Naive thymus-derived CD8-positive, alpha-beta T cell (primary cell): ENCODE measurements at regions not wholly inside any gene's neighbourhood (a gene's known extent, or its start where the extent isn't known, plus 50 kb on each side); places are given as distances from the start of the nearest gene placed in this dataset.

Source experiments
- ATAC-seq, 2 donors: fragments of 150-1000 bp; cut with Tn5 transposase in 1 of 2; sonication (Bioruptor Pico), chemical (Tn5 transposase) in 1 of 2; 1 replicate in 1 of 2; 2 replicates in 1 of 2; pipeline ENCODE4 v1.10.0; 2021; ENCODE audit warnings: mild to moderate bottlenecking in 2 of 2, moderate library complexity in 2 of 2
- POLR2A ChIA-PET: fragments of 350-600 bp; sonication (Branson Sonifier 250); formaldehyde crosslinking; loops from one replicate; lab custom pipeline; 2021; ENCODE audit warnings: antibody characterized with exemption; lab: Charles Lee
- DNase-seq, 10 donors: peaks; one replicate each; pipeline versions ENCODE4 v3.0.0 to v3.0.0-alpha.2; 2020 to 2022
- H3K27ac Mint-ChIP-seq, 10 donors: one replicate each; pipeline ENCODE4 v1.8.0; 2020 to 2022; ENCODE audit warnings: mild to moderate bottlenecking in 10 of 10, mixed read lengths in 10 of 10, moderate library complexity in 4 of 10, inconsistent platforms in 1 of 10
- H3K27me3 Mint-ChIP-seq, 5 donors: one replicate each; pipeline ENCODE4 v1.8.0; 2021 to 2022; ENCODE audit warnings: mixed read lengths in 5 of 5
- H3K36me3 Mint-ChIP-seq, 3 donors: one replicate each; pipeline ENCODE4 v1.8.0; 2020 to 2022; ENCODE audit warnings: mixed read lengths in 3 of 3, mild to moderate bottlenecking in 2 of 3, inconsistent platforms in 1 of 3
- H3K4me1 Mint-ChIP-seq, 4 donors: one replicate each; pipeline ENCODE4 v1.8.0; 2021 to 2022; ENCODE audit warnings: mixed read lengths in 4 of 4
- H3K4me3 Mint-ChIP-seq, 10 donors: one replicate each; pipeline ENCODE4 v1.8.0; 2020 to 2022; ENCODE audit warnings: mild to moderate bottlenecking in 10 of 10, mixed read lengths in 10 of 10, moderate library complexity in 6 of 10, inconsistent platforms in 1 of 10
- H3K9me3 Mint-ChIP-seq, 9 donors: one replicate each; pipeline ENCODE4 v1.8.0; 2020 to 2022; ENCODE audit warnings: mixed read lengths in 9 of 9, mild to moderate bottlenecking in 3 of 9, inconsistent platforms in 1 of 9, moderate library complexity in 1 of 9

- Mint-ChIP-seq H3K27ac (no peak overlapping the region), H3K9me3 (peaks cover 11 to 39% (median 13%) of the 10 kb centered on the region in 9 donors), H3K4me3 (no peak overlapping the region), H3K36me3 (peaks cover 0 to 8% (median 0%) of the 10 kb centered on the region in 3 donors), H3K4me1 (no peaks in the 10 kb centered on the region), H3K27me3 (no peaks in the 10 kb centered on the region)
- POLR2A ChIA-PET, result no interaction called here
- DNase-seq (no peak), ATAC-seq (no peak)
Observed at GRCh38 chr18:30066288-30066687, 976.3 kb downstream of the DSC3 start.

DNA sequence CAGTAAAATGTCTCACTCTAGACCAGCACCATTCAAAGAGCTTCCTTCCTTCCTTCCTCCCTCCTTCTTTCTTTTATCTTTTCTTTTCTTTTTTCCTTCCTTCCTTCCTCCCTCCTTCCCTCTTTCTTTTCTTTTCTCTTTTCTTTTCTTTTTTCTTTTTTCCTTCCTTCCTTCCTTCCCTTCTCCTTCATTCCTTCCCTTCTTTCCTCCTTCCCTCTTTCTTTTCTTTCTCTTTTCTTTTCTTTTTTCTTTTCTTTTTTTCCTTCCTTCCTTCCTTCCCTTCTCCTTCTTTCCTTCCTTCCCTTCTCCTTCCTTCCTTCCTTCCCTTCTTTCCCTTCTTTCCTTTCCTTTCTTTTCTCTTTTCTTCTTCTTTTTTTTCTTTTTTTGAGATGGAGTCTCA, 985.1 kb downstream of the DSC3 start:
- DNase-seq (no peak), ATAC-seq (no peak)
- no peak overlapping the region for H3K4me3 Mint-ChIP-seq
- POLR2A ChIA-PET, result no interaction called here
- H3K36me3 Mint-ChIP-seq, result peaks cover 0 to 4% (median 0%) of the 10 kb centered on the region in 3 donors
- no peaks in the 10 kb centered on the region for H3K27me3 Mint-ChIP-seq
- H3K4me1 Mint-ChIP-seq, result no peaks in the 10 kb centered on the region
- no peak overlapping the region for H3K27ac Mint-ChIP-seq
- H3K9me3 Mint-ChIP-seq, result peaks cover 8 to 29% (median 17%) of the 10 kb centered on the region in 9 donors

DNA sequence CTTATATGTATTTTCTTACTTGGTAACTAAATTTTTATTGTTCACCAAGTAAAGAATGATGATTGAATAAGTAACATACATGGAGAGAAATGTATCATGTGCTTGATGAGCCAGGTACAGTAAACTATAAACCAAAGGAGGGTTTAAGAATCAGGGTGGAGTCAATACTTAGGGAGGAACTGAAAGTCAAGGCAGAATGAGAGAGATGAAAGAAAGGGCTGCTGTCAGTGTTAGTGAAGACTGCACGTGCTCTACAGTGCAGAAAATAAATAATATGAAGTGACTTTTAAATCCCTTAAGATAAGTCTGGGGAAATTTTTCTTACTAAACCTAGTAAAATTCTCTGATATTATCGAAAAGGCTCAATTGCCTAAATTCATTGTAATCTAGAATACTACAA, 986.0 kb downstream of the DSC3 start:
- H3K4me1 Mint-ChIP-seq, result no peaks in the 10 kb centered on the region
- peaks cover 7 to 26% (median 12%) of the 10 kb centered on the region in 9 donors for H3K9me3 Mint-ChIP-seq
- H3K27me3 Mint-ChIP-seq, result no peaks in the 10 kb centered on the region
- DNase-seq (no peak), ATAC-seq (no peak)
- peaks cover 0 to 4% (median 0%) of the 10 kb centered on the region in 3 donors for H3K36me3 Mint-ChIP-seq
- H3K27ac Mint-ChIP-seq, result no peak overlapping the region
- no peak overlapping the region for H3K4me3 Mint-ChIP-seq
- POLR2A ChIA-PET, result no interaction called here

- no peak for DNase-seq
- Mint-ChIP-seq H3K4me1 (no peaks in the 10 kb centered on the region), H3K27me3 (no peaks in the 10 kb centered on the region), H3K27ac (no peak overlapping the region), H3K36me3 (no peaks in the 10 kb centered on the region), H3K9me3 (peaks cover 0 to 12% (median 6%) of the 10 kb centered on the region in 9 donors), H3K4me3 (no peak overlapping the region)
- no peak for ATAC-seq
- POLR2A ChIA-PET, result no interaction called here
Observed at GRCh38 chr18:30044496-30044895, 998.0 kb downstream of the DSC3 start.

DNA sequence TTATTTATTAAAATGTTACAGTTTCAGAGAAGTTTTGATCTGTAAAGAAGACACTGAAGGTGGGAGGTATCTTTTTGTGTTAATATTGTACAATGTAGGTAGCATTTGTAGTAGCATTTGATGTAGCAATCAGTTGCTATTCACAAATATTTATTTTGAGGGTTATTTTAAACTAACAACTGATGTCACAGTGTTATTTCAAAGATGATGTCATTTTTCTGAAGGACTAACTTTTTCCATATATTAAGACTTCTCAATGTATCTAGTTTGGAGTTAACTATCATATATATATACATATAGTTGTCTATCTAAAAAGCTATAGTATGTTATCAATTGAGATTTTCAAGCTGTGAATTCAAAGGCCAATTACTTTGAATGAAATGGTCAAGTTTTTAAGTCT, 1003.3 kb downstream of the DSC3 start:
- ATAC-seq, result no peak
- POLR2A ChIA-PET, result no interaction called here
- Mint-ChIP-seq H3K4me1 (no peaks in the 10 kb centered on the region), H3K36me3 (no peaks in the 10 kb centered on the region), H3K4me3 (no peak overlapping the region), H3K9me3 (peaks cover 2 to 24% (median 9%) of the 10 kb centered on the region in 9 donors), H3K27me3 (no peaks in the 10 kb centered on the region), H3K27ac (no peak overlapping the region)
- DNase-seq, result no peak

- no peaks in the 10 kb centered on the region for H3K4me1 Mint-ChIP-seq
- no peak overlapping the region for H3K4me3 Mint-ChIP-seq
- no peak overlapping the region for H3K27ac Mint-ChIP-seq
- H3K36me3 Mint-ChIP-seq, result no peaks in the 10 kb centered on the region
- POLR2A ChIA-PET, result no interaction called here
- no peaks in the 10 kb centered on the region for H3K27me3 Mint-ChIP-seq
- peaks cover 0 to 32% (median 8%) of the 10 kb centered on the region in 9 donors for H3K9me3 Mint-ChIP-seq
- ATAC-seq (no peak), DNase-seq (no peak)
Observed at GRCh38 chr18:30034818-30035217, 1007.7 kb downstream of the DSC3 start.

DNA sequence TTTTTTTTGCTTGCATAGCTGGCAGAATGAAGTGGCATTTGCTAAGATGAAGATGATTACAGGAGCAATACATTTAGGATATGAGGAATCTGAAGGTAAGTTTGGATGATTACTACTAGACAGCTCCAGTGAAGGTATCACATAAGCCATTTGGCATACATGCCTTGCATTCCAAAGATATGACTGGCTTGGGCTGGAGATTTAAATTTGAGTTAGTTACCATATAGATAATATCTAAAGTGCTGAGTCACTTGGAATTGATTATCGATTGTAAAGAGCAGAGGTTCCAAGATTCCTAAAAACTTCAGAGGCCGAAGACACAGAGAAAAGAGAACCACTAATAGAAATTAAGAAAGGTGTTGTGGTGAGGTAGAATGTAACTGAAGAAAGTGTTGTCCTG, 1026.4 kb downstream of the DSC3 start:
- Mint-ChIP-seq H3K4me3 (no peak overlapping the region), H3K9me3 (peaks cover 0 to 25% (median 9%) of the 10 kb centered on the region in 9 donors), H3K27me3 (no peaks in the 10 kb centered on the region), H3K4me1 (no peaks in the 10 kb centered on the region), H3K27ac (no peak overlapping the region), H3K36me3 (peaks cover 0 to 5% (median 0%) of the 10 kb centered on the region in 3 donors)
- DNase-seq, result no peak
- no peak for ATAC-seq
- POLR2A ChIA-PET, result no interaction called here

DNA sequence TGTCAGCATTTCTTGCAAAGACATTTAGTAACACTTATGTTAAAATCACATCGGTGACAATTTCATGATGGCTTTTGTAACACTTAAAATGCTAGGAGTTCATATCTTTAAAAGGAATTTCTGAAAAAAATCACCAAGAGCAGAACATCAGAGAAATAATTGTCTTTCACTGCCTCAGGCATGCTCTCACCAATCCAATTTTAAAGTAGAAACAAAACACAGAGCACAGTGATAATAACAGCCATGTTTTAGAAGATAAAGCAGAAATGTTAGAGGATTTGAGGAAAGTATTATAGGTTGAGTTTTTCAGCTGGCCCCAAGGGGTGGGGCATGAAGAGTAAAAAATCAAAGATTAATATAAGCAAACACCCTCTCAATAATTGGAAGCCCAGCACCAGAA, 1037.6 kb downstream of the DSC3 start:
- Mint-ChIP-seq H3K27ac (no peak overlapping the region), H3K27me3 (no peaks in the 10 kb centered on the region), H3K9me3 (peaks cover 0 to 4% (median 1%) of the 10 kb centered on the region in 9 donors), H3K4me3 (no peak overlapping the region), H3K36me3 (no peaks in the 10 kb centered on the region), H3K4me1 (no peaks in the 10 kb centered on the region)
- POLR2A ChIA-PET, result no interaction called here
- DNase-seq (no peak), ATAC-seq (no peak)

DNA sequence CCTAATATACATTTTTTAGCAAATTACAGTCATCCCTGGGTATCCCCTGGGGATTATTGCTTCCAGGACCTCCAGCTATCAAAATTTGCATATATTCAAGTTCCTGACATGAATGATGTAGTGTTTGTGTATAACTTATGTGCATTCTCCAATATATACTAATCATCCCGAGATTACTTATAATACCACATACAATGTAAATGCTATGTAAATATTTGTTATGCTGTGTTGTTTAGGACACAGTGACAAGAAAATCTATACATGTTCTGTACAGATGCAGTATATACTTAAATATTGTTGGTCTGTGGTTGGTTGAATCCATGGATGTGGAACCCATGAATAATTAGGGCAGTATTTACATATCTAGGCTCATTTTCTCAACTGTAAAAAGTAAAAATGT, 1060.3 kb downstream of the DSC3 start:
- DNase-seq (no peak), ATAC-seq (no peak)
- Mint-ChIP-seq H3K4me1 (no peaks in the 10 kb centered on the region), H3K4me3 (no peak overlapping the region), H3K27me3 (no peaks in the 10 kb centered on the region), H3K36me3 (no peaks in the 10 kb centered on the region), H3K27ac (no peak overlapping the region), H3K9me3 (peaks cover 6 to 32% (median 14%) of the 10 kb centered on the region in 9 donors)
- POLR2A ChIA-PET, result no interaction called here

DNA sequence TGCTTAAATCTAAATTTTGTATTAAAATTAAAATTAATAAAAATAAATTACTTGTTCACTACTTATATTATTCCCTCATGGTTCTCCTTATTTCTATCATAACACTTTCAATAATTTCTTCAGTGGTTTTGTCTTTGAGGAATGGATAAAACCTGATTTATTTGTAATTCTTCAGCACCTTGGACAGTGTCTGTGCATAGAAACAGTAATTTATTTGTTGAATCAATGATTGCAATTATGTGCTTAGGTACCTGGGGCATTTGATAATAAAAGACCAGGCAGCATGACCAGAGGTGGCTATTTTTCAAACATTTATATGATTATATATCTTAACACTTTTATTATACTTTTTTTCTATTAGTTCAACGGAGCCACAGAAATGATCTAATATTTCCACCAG, 1062.7 kb downstream of the DSC3 start:
- POLR2A ChIA-PET, result no interaction called here
- H3K9me3 Mint-ChIP-seq, result peaks cover under 1 to 26% (median 8%) of the 10 kb centered on the region in 9 donors
- H3K4me3 Mint-ChIP-seq, result no peak overlapping the region
- ATAC-seq, result no peak
- no peaks in the 10 kb centered on the region for H3K27me3 Mint-ChIP-seq
- no peaks in the 10 kb centered on the region for H3K36me3 Mint-ChIP-seq
- no peak for DNase-seq
- H3K4me1 Mint-ChIP-seq, result no peaks in the 10 kb centered on the region
- H3K27ac Mint-ChIP-seq, result no peak overlapping the region

- POLR2A ChIA-PET, result no interaction called here
- Mint-ChIP-seq H3K36me3 (no peaks in the 10 kb centered on the region), H3K9me3 (peaks cover 0 to 18% (median 10%) of the 10 kb centered on the region in 9 donors), H3K27ac (no peak overlapping the region), H3K4me3 (no peak overlapping the region), H3K4me1 (no peaks in the 10 kb centered on the region), H3K27me3 (no peaks in the 10 kb centered on the region)
- no peak for ATAC-seq
- DNase-seq, result no peak
Observed at GRCh38 chr18:29969876-29970275, 1072.7 kb downstream of the DSC3 start.

DNA sequence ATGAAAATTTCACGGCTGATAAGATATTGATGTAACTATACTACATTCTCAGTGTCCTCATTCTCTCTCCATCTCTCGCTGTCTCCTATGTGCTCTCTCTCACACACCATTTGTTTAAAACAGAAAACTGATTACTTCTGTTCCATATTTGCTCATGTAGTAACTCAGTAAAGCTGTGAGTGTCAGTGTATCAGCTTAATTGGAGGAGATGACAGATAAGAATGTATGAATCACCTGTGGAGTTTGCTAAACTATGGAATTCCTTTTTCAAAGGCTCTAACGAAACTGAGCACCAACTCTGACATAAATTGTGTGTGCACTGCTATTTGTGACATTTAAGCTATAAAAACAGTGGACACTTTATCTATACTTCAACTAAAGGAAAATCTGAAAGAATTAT, 1080.0 kb downstream of the DSC3 start:
- Mint-ChIP-seq H3K4me1 (no peaks in the 10 kb centered on the region), H3K36me3 (no peaks in the 10 kb centered on the region)
- no peak for DNase-seq

DNA sequence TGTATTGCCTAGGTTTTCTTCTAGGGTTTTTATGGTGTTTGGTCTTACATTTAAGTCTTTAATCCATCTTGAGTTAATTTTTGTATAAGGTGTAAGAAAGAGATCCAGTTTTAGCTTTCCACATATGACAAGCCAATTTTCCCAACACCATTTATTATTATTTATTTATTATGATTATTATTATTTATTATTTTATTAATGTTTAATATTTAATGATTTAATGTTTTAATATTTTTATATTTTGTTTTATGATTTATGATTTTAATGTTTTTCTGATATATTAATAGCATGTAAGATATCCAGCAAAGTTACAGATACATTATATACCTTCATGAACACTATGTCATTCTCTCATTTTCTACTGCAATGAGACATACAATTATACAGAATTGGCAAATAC, 1082.0 kb downstream of the DSC3 start:
- Mint-ChIP-seq H3K27me3 (no peaks in the 10 kb centered on the region), H3K4me1 (no peaks in the 10 kb centered on the region), H3K36me3 (no peaks in the 10 kb centered on the region), H3K9me3 (peaks cover 0 to 11% (median 4%) of the 10 kb centered on the region in 9 donors), H3K4me3 (no peak overlapping the region), H3K27ac (no peak overlapping the region)
- no peak for DNase-seq
- ATAC-seq, result no peak
- POLR2A ChIA-PET, result no interaction called here

More for the DNA sequence above, 1080.0 kb downstream of the DSC3 start:
- ATAC-seq, result no peak
- Mint-ChIP-seq H3K9me3 (peaks cover 0 to 12% (median 6%) of the 10 kb centered on the region in 9 donors), H3K27me3 (no peaks in the 10 kb centered on the region), H3K27ac (no peak overlapping the region), H3K4me3 (no peak overlapping the region)
- POLR2A ChIA-PET, result no interaction called here

DNA sequence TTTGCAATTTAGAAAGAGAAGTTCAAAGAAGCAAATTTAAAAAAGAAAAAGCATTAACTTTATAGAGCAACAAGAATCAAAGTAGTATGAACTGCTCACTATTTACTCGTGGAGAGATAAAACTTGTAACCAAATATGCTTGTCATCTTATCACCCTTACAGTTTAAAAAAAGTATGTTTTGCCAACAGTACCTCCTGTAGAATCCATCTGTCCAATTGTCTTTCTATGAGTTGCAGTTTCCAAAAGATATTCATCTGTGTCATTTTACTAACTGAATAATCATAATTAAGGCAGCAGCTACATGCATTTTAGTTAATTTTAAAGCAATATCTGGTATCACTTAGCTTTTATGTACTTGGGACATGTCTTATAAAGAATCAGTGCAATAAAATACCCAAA, 1112.3 kb downstream of the DSC3 start:
- no peak for ATAC-seq
- Mint-ChIP-seq H3K36me3 (peaks cover 0 to 11% (median 0%) of the 10 kb centered on the region in 3 donors), H3K4me1 (no peaks in the 10 kb centered on the region), H3K27ac (no peak overlapping the region), H3K4me3 (no peak overlapping the region), H3K9me3 (peaks cover 2 to 50% (median 8%) of the 10 kb centered on the region in 9 donors), H3K27me3 (no peaks in the 10 kb centered on the region)
- POLR2A ChIA-PET, result no interaction called here
- no peak for DNase-seq
